Lower lobe of right lung (tissue), 2 donors: ENCODE measurements at regions not wholly inside any gene's neighbourhood (a gene's known extent, or its start where the extent isn't known, plus 50 kb on each side); places are given as distances from the start of the nearest gene placed in this dataset.

Experiments used
- ATAC-seq, 2 donors: fragments of 200-7000 bp; cut with Tn5 transposase; one replicate each; pipeline ENCODE4 v1.9.1; 2020 to 2022; ENCODE audit warnings: mild to moderate bottlenecking in 2 of 2, moderate library complexity in 2 of 2
- DNase-seq: peaks from one replicate; pipeline ENCODE4 v3.0.0-alpha.2; 2020
- H3K27ac ChIP-seq: fragments of 200-600 bp; one replicate; pipeline ENCODE4 v1.8.0; 2022
- H3K27me3 ChIP-seq: fragments of 200-600 bp; one replicate; pipeline ENCODE4 v1.8.0; 2022; ENCODE audit warnings: low read depth
- H3K36me3 ChIP-seq: fragments of 200-600 bp; one replicate; pipeline ENCODE4 v1.8.0; 2022; ENCODE audit warnings: mild to moderate bottlenecking
- H3K4me1 ChIP-seq: fragments of 200-600 bp; one replicate; pipeline ENCODE4 v1.8.0; 2022
- H3K4me3 ChIP-seq: fragments of 200-600 bp; one replicate; pipeline ENCODE4 v1.8.0; 2022; ENCODE audit warnings: mild to moderate bottlenecking
- H3K9me3 ChIP-seq: fragments of 200-600 bp; one replicate; pipeline ENCODE4 v1.8.0; 2022
- CTCF ChIP-seq: fragments of 200-600 bp; IDR thresholded peaks from one replicate; pipeline ENCODE4 v1.8.0; 2022; ENCODE audit warnings: antibody characterized with exemption, mild to moderate bottlenecking
- intact Hi-C: fragments of 100-400 bp; cut with DNase I; formaldehyde crosslinking; loops from one replicate; pipeline ENCODE4 v1.11.0; 2022
- donor health status: DM: no; HTN: yes; CAD: no; lungs with severe emphysema.

- no peak for DNase-seq
- H3K27me3 ChIP-seq = no peaks in the 10 kb centered on the region
- peaks cover 15% of the 10 kb centered on the region for H3K4me1 ChIP-seq
- H3K9me3 ChIP-seq = no peaks in the 10 kb centered on the region
- H3K4me3 ChIP-seq = no peak overlapping the region
- no peak overlapping the region for H3K27ac ChIP-seq
- TF ChIP-seq CTCF = no peak
- no peak for ATAC-seq
- intact Hi-C loops = no loop called here
- no peaks in the 10 kb centered on the region for H3K36me3 ChIP-seq
Measured at GRCh38 chr1:58979677-58980076, 195.8 kb upstream of the JUN start.

- no peak for ATAC-seq
- TF ChIP-seq CTCF = no peak
- Histone ChIP-seq H3K27me3 (no peaks in the 10 kb centered on the region), H3K36me3 (no peaks in the 10 kb centered on the region), H3K9me3 (no peaks in the 10 kb centered on the region), H3K4me3 (no peak overlapping the region), H3K4me1 (peaks cover 15% of the 10 kb centered on the region), H3K27ac (no peak overlapping the region)
- DNase-seq = no peak
- intact Hi-C loops = no loop called here
Measured at GRCh38 chr1:58981392-58981791, 197.5 kb upstream of the JUN start.

- intact Hi-C loops = no loop called here
- H3K27ac ChIP-seq = no peak overlapping the region
- no peak overlapping the region for H3K4me3 ChIP-seq
- no peaks in the 10 kb centered on the region for H3K9me3 ChIP-seq
- TF ChIP-seq CTCF = no peak
- H3K36me3 ChIP-seq = no peaks in the 10 kb centered on the region
- H3K4me1 ChIP-seq = peaks cover 15% of the 10 kb centered on the region
- ATAC-seq (no peak), DNase-seq (no peak)
- no peaks in the 10 kb centered on the region for H3K27me3 ChIP-seq
Measured at GRCh38 chr1:58982259-58982998, 198.6 kb upstream of the JUN start.

- Histone ChIP-seq H3K4me1 (peaks cover 15% of the 10 kb centered on the region), H3K36me3 (no peaks in the 10 kb centered on the region), H3K27ac (no peak overlapping the region), H3K27me3 (no peaks in the 10 kb centered on the region), H3K9me3 (no peaks in the 10 kb centered on the region), H3K4me3 (no peak overlapping the region)
- intact Hi-C loops = no loop called here
- ATAC-seq (no peak), DNase-seq (no peak)
- TF ChIP-seq CTCF = no peak
Measured at GRCh38 chr1:58983162-58983561, 199.3 kb upstream of the JUN start.

GRCh38 chr1:58983633-58984245, 199.9 kb upstream of the JUN start:
- H3K36me3 ChIP-seq = no peaks in the 10 kb centered on the region
- DNase-seq = no peak
- no peaks in the 10 kb centered on the region for H3K9me3 ChIP-seq
- no peak for ATAC-seq
- intact Hi-C loops = no loop called here
- H3K4me3 ChIP-seq = no peak overlapping the region
- H3K27ac ChIP-seq = no peak overlapping the region
- no peaks in the 10 kb centered on the region for H3K27me3 ChIP-seq
- TF ChIP-seq CTCF = no peak
- peaks cover 15% of the 10 kb centered on the region for H3K4me1 ChIP-seq
